Left ventricle myocardium inferior (tissue), 1 donor: ENCODE measurements at regions not wholly inside any gene's neighbourhood (a gene's known extent, or its start where the extent isn't known, plus 50 kb on each side); places are given as distances from the start of the nearest gene placed in this dataset.

Experiments used
- DNase-seq: peaks from one replicate; pipeline ENCODE4 v3.0.0-alpha.2; 2020
- H3K27ac ChIP-seq: fragments of 200-600 bp; replicated peaks from 2 replicates; pipeline ENCODE4 v1.8.0; 2021
- H3K27me3 ChIP-seq: fragments of 200-600 bp; 2 replicates; pipeline ENCODE4 v1.8.0; 2021; ENCODE audit warnings: low read depth
- H3K36me3 ChIP-seq: fragments of 200-600 bp; 2 replicates; pipeline ENCODE4 v1.8.0; 2021
- H3K4me1 ChIP-seq: fragments of 200-600 bp; 2 replicates; pipeline ENCODE4 v1.8.0; 2021
- H3K4me3 ChIP-seq: fragments of 200-600 bp; 2 replicates; pipeline ENCODE4 v1.8.0; 2021; ENCODE audit warnings: mild to moderate bottlenecking, moderate library complexity
- H3K9me3 ChIP-seq: fragments of 200-600 bp; replicated peaks from 2 replicates; pipeline ENCODE4 v1.8.0; 2021
- CTCF ChIP-seq: fragments of 200-600 bp; IDR thresholded peaks from 2 replicates; pipeline ENCODE4 v1.8.0; 2021; ENCODE audit warnings: antibody characterized with exemption, mild to moderate bottlenecking, borderline replicate concordance
- intact Hi-C: fragments of 100-400 bp; cut with micrococcal nuclease; formaldehyde crosslinking; loops from one replicate; pipeline ENCODE4 v1.11.0; 2022
- donor health status: DM: no; HTN: yes; CAD: no; lungs with severe emphysema.

GRCh38 chr18:10113121-10114022 lies 199.6 kb downstream of the VAPA start:
- intact Hi-C loops: no loop called here
- H3K4me1 ChIP-seq: no peaks in the 10 kb centered on the region
- no peak overlapping the region for H3K4me3 ChIP-seq
- H3K27ac ChIP-seq: no peak overlapping the region
- no peaks in the 10 kb centered on the region for H3K27me3 ChIP-seq
- no peak for TF ChIP-seq CTCF
- H3K9me3 ChIP-seq: peaks cover 1% of the 10 kb centered on the region
- no peak for DNase-seq
- H3K36me3 ChIP-seq: no peaks in the 10 kb centered on the region

- Histone ChIP-seq H3K4me3 (no peak overlapping the region), H3K27me3 (no peaks in the 10 kb centered on the region), H3K27ac (no peak overlapping the region), H3K4me1 (no peaks in the 10 kb centered on the region), H3K9me3 (peaks cover 16% of the 10 kb centered on the region), H3K36me3 (no peaks in the 10 kb centered on the region)
- DNase-seq: no peak
- TF ChIP-seq CTCF: no peak
- intact Hi-C loops: no loop called here
Measured at GRCh38 chr18:10114717-10115463, 201.1 kb downstream of the VAPA start.

DNA sequence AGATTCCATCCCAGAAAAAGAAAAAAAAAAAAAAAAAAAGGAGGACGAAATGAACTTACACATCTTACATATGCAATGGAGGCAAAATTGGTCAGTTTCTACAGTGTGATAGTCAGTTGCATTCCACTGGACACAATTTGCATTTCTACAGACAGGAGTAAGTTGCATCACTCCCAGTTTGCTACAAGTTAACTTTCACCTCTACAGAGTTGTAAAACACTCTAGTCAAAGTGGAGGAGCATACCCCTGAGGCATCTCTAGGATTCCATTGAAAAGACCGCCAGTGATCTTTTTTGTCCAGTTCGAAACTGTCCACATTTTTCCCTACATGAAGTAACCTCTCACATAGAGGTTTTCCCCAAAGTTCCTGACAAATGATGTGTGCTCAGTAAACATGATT lies 202.8 kb downstream of the VAPA start:
- Histone ChIP-seq H3K4me3 (no peak overlapping the region), H3K9me3 (peaks cover 20% of the 10 kb centered on the region), H3K27me3 (no peaks in the 10 kb centered on the region), H3K36me3 (no peaks in the 10 kb centered on the region), H3K27ac (no peak overlapping the region), H3K4me1 (peaks cover 10% of the 10 kb centered on the region)
- DNase-seq: no peak
- TF ChIP-seq CTCF: no peak
- intact Hi-C loops: no loop called here

DNA sequence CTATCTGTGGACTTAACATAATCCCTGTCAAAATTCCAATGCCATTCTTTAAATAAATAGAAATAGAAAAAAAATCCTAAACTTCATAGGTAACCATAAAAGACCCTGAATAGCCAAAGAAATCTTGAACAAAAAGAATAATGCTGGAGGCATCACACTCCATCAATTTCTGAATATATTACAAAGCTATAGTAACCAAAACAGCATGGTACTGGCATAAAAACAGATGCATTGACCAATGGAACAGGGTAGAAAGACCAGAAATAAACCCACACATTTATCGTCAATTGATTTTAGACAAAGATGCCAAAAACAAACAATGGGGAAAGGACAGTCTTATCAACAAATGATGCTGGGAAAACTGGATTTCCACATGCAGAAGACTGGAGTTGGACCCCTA lies 205.7 kb downstream of the VAPA start:
- H3K36me3 ChIP-seq: no peaks in the 10 kb centered on the region
- no peak for DNase-seq
- TF ChIP-seq CTCF: no peak
- H3K27ac ChIP-seq: no peak overlapping the region
- no peak overlapping the region for H3K4me3 ChIP-seq
- intact Hi-C loops: no loop called here
- H3K4me1 ChIP-seq: peaks cover 33% of the 10 kb centered on the region
- H3K27me3 ChIP-seq: no peaks in the 10 kb centered on the region
- H3K9me3 ChIP-seq: peaks cover 20% of the 10 kb centered on the region

- TF ChIP-seq CTCF: no peak
- Histone ChIP-seq H3K27me3 (no peaks in the 10 kb centered on the region), H3K27ac (no peak overlapping the region), H3K4me1 (peaks cover 37% of the 10 kb centered on the region), H3K36me3 (no peaks in the 10 kb centered on the region), H3K9me3 (peaks cover 20% of the 10 kb centered on the region), H3K4me3 (no peak overlapping the region)
- intact Hi-C loops: no loop called here
- DNase-seq: no peak
Measured at GRCh38 chr18:10119991-10120390, 206.2 kb downstream of the VAPA start.
